NCI-H2081 (cell line): ENCODE measurements at regions not wholly inside any gene's neighbourhood (a gene's known extent, or its start where the extent isn't known, plus 50 kb on each side); places are given as distances from the start of the nearest gene placed in this dataset.

ENCODE experiments used
- DNase-seq, 2 experiments: peaks; one replicate each; lab custom pipeline; 2025; lab: John Stamatoyannopoulos, UW

DNA sequence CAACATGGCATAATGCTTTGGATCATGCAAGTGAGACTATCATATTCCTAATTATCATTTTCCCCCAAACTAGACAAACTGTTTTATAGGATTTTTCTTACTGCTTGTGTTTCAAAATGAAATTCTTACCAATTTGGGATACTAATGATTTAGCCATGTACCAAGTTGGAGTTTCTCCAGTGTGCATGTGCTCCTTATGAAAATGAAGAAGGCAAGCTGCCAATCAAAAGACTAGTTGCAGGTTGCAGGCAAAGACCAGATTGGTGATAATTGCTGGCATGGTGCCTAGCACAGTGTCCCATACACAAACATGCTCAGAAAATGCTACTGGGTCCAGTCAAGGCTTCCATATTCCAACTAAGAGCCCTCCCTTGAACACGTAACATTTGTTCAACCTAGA, 771.8 kb upstream of the FANCL start:
- no peak for DNase-seq

DNA sequence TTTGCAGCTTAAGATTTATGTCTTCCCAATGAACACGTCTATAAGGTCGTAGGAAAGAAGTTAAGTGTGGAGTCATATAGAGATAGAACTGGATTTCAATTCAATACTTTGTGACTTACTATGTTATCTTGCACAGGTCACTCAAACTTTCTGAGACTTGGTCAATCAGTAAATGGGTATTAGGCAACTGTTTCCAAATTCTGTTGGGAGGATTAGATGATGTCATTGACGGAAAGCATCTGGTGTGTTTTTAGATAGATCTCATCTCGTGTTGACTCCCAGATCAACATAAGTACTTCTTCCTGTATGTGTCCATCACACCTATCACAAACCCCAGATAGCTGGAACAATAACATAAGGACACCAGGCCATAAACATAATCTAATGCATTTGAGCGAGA, 771.1 kb upstream of the FANCL start:
- DNase-seq, result no peak

DNA sequence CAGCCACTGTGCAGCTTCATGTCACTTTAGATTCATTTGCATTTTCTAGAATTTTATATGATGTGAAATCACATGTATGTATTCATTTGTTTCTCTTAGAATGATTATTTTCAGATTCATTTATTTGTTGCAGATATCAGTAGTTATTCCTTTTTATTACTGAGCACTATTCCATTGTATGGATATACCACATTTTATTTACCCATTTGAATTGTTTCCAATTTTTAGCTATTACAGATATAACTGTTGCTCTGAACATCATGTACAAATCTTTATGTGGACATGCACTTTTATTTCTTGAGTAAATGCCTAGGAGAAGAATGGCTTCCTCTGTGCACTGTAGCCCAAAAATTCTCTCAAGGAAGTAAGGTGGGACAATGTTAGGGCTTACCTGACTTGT, 767.8 kb upstream of the FANCL start:
- DNase-seq, result no peak

DNA sequence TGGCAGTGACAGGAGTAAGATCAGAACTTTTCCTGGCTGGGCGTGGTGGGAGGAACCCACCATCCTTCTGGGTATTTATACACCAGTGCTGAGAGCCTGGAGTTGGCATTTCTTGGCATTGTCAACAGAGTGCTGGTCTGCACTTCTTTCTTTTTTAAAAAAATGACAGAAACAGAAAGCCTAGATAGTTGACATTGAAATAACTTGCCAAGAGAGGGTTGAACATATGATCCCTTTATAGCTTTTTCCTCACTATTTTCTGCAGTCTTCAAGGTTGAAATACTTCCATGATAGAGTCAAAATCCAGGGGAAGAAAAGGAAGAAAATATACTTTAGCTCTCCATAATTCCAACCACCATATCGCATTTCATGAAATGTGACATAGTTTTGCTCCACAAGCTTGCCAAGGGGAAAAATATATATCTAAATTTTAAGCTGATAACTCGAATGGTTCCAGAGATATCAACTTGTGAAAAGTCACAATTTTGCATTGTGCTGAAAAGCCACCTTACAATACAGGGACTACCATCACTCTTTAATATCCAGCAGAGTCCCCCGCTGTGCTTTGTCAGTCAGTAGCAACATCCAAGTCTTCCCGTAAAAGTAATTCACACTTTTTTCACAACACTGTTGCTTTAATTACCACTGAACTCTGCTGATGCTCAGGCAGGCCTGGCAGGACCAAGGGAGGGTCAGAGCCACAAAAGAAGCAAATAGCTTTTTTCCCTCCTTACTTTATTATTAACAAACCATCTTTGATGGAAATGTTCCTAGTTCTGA, 764.9 kb upstream of the FANCL start:
- DNase-seq, result no peak

DNA sequence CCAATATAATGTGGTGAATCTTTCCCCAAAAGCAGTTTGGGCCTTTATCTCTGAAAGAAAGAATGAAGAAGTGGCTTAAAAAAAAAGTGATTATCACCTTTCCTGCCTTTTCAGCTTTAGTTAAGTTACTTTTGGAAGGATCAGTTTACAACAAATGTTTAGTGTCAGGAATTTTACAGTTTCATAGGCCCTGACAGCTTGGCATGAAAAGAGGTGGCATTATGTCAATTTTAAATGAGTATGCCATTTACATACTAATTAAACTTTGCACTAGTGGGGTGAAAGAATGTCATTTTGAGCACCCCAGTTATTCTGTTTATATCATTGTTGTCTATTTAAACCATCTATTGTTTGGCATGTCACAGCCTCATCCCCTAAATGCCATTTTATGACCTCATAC, 763.5 kb upstream of the FANCL start:
- no peak for DNase-seq

DNA sequence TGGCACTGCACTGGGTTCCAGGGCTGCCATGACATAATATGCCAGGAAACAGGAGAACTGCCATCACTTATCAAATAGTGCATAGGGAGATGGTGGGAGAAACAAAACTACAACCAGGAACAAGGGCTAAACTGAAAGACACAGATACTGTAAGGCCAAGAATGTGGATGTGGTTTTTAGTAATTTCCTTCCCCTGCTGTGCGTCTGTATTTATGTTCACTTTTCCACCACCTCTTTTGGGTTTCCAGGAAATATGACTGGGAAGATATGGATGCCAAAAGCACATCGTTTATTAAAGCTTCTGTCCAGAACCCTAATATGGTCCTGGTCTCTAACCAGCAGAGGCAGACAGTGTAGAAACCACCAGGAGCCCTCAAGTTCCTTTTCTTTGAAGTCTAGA, 759.7 kb upstream of the FANCL start:
- DNase-seq, result no peak

DNA sequence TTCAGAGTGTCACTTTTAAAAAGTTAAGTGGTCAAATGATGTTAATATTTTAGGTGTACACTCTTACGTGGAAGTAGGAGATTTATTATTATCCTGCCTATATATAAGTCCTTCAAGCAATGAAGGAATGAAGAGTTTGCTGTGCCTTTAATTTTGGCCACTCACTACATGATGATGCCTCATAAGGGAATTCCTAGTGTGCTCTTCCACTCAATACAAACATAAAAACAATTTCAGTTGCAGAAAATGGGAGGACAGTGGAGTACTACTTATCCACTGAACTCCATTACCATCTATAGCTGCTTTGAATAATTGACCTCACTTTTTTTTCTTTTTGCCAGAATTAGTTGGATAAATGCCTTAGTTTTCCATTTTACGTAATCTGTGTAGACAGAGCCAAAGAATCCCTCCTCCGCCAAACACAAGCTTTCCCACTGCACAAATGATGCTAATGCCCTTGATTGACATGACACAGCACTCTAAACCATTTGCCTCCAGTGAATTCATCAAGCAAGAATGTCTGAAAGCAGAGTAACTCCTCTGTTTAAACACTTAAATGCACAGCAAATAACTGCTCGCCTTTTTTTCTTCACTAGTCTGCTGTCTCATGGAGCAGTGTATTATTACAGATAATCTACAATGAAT, 751.1 kb upstream of the FANCL start:
- peak; percentile 15 to 72 for DNase-seq

DNA sequence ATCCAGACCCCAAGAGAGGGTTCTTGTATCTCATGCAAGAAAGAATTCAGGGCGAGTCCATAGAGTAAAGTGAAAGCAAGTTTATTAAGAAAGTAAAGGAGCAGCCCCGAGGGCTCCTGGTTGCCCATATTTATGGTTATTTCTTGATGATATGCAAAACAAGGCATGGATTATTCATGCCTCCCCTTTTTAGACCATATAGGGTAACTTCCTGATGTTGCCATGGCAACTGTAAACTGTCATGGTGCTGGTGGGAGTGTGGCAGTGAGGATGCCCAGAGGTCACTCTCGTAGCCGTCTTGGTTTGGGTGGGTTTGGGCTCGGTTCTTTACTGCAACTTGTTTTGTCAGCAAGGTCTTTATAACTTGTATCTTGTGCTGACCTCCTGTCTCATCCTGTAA, 750.2 kb upstream of the FANCL start:
- DNase-seq, result no peak

DNA sequence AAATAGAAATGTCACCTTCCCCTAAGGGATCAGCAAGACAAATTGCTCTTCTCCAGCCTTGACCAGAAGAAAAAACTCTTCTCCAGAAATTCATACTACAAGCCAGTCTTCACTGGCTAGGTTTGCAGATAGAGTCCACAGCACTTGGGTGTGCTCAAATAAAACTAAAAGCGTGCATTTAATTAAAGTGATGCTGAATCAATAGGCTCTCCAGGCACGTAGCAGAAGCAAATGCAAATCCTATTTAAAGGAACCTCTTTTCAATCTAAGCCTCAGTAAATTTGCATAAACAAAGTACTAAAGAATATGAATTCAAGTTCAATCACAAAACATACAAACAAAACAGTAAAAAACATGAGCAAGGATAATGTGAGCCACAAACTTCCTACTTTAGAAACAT, 744.4 kb upstream of the FANCL start:
- DNase-seq, result no peak

DNA sequence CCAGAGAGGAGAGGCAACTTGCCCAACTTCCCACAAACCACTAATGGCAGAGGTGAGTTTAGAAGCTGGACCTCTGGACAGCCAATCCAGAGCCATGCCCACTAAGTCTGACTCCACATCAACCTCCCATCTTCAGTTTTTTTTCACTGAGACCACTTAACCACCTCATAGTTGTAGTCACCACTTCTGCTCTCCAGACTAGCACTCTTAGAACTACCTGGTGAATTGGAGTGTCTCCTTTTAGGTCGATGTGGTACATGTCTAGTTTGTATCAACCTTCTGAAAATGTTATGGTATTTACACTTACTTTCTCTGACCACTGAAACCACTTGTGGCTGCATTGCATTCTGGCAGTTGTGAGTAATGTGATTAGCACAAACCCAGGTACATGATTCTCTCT, 743.6 kb upstream of the FANCL start:
- no peak for DNase-seq

DNA sequence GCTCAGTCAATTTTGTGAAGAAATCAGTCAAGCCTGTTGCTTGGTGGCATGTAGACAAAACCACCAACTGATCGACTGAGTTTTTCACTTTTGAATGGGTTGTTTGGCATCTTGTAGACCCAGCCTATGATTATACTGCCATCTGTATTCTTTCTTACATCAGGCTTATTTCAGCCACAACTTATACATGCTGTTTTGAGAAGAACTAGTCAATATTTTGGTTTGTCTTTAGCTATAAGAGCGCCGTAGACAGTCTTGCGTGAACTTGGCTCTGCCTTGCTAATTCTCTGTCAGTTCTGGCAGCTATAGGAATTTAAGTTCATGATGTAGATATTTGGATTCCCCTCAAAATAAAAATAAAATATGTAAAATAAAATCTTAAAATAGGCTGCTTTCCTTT, 742.0 kb upstream of the FANCL start:
- no peak for DNase-seq

DNA sequence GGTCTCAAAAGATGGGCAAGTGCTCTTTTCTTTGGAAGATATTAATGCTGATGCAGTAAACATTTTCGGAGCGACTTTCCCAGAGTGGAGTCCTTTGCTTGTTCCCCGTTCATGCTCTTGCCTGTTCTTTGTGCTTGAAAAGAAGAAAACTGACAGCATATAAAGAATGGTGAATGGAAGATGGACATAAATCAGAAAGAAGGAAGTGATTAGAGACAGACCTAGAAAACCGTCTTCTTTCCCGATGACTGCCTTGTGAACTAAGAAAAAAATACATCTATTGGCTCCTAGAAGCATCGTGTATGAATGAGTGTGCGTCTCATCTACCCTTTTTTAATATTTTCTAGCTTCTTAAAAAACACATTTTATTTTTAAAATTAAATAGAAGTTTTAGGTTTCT, 740.1 kb upstream of the FANCL start:
- DNase-seq, result no peak

DNA sequence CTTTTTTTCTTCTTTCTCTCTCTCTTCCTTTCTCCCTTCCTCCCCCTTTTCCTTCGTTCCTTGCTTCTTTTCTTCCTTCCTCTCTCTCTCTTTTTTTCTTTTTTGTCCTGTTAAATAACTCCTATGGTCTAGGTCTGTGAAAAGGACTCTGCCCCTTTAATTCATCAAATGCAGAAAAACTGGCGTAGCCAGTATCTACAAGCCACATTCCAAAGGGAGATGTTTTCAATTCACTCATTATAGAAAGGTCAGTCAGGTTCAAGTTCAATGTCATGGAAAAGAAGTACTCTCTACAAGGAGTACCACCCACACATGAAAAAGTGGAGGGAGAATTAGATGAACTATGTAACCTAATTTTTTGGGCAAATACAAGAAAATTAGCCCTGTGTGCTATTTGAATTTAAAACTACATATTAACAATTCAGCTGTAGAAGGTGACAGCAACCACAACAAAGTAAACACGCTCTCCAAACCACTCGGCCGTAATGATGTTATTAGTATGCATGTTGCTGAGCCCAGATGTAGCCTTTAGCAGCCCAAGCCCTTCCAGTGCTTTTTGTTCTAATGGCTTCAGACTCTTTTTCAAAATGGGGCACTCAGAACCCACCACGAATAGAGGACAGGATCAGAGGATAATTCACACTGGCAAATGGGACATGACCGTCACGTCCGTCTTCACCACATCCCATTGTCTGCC, 735.4 kb upstream of the FANCL start:
- DNase-seq, result no peak

DNA sequence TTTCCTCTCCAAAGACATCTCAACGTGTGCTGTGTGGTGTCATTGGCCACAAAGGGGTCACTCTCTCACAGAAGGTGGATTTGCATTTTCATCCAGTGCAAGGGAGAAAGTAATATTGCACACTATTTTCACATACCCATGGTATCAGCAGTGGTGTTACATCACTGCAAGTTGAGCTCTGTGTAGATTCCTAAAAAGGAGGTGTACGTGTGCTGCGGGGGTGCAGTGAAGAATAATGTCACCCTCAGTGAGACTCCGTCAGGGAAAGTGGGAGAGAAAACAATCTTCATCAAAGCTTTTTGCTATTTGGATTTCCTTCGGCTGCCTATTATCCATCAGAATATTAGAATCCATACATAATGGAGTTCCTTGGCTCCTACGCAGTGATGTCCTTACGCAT, 733.8 kb upstream of the FANCL start:
- no peak for DNase-seq

DNA sequence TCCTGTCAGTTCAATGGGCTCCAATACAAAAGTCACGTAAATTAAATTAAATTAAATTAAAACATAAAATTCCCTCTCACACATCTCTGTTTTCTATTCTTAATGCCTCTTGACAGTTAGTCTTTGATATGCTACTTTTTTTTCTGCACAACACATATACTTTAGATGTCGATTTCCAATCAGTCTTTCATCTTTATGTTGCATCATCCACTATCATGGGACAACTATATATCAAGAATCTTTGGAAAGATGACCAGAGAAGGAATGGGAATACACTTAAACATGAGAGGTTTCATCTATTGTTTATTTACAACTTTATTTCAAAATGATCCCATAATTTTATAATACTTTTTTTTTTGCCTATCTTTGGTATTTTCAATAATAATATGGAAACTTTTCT, 733.3 kb upstream of the FANCL start:
- DNase-seq, result no peak

DNA sequence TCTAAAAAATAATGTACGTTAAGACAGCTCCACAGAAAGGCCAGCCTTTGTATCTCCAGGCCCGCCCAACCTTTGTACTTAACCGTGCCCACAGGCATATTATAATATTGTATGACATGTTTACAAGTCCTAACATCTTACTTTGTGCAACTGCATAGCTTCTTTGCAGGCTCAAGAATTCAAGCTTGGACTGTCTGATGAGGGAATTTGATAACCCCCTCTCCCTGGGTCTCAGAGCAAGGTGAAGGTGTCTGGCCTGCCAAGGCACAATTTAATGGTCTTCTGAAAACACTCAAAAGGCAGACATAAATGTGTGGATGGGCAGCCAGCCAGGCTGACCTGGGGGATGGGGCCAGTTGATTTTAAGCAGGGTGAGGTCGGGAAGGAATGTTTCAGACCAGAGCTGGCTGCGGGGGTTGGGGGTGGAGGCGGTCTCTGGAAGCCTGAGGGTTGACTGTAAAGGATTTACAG, 732.7 kb upstream of the FANCL start:
- DNase-seq, result peak in 1 of 2 experiments; percentile 49

DNA sequence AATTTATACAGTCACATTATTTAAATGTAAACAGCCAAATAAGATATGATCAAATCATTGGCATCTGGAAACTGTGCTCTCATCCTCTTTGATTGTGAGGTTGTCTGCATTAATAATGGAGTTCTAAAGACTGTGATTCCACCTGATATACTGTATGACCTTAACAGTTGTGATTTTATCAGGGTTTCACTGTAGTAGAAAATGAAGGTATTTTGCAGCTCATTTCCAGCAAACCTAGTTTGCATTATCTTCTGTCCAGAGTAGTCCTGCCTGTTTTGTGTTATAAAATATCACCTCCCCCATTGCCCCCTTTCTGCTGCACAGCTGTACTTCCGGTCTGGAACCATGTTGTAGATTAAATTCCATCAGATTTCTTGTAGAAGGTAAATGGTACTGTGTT, 731.6 kb upstream of the FANCL start:
- DNase-seq, result no peak

DNA sequence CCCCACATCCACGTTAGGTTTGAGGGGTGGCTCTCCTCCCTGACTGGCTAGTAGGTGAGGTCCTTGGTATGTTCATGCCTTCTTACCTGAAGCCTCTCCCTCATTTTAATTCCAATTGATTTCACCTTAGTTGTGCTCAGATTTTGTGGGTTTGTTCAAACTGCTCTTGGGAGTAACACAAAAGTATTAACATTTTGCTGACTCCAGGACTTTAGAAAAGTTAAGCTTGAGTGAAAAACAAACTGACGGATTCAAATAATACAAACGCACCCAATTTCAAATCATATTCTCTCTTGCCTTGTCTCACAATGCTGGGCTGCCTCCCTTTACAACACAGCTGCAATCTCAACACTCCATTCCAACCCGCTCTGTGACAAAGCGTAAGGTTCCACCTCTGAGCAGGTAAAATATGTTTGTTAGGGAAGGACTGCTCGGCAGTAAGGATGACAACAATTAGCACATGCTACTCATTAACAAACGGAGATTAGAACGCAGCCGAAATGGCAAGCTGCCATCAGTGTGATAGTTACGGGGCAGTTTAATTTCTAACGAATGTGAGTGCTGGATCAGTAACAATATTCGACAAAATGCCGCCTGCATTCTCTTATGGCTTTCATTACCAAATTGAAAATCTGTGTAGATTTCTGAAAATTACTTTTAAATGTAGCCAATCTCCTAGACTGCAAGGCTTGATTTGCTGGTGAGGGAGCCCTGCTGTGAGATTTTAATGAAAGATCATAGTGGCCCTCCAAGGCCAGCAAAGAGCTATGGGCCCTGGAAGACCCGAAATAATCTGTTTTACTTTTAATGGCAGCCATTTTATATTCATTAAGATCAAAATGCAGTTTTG, 730.6 kb upstream of the FANCL start:
- no peak for DNase-seq

DNA sequence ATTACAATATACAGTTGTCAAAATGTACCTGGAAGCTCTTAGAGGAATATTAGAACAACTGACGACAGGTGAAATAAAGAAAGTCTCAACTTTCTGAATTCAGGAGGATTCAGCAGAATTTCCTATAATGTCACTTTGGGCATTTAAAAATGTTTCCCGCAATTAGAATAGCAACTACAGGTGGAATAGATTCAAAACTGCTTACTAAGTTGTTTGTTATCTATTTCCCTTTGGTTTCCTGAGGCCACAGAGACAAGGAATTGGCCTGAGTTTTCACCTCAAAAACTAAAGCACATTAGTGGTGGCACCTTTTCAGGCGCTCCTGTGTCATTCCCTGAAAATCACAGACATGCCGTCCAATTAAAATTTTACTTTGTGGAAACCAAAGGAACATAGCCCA, 729.2 kb upstream of the FANCL start:
- no peak for DNase-seq

DNA sequence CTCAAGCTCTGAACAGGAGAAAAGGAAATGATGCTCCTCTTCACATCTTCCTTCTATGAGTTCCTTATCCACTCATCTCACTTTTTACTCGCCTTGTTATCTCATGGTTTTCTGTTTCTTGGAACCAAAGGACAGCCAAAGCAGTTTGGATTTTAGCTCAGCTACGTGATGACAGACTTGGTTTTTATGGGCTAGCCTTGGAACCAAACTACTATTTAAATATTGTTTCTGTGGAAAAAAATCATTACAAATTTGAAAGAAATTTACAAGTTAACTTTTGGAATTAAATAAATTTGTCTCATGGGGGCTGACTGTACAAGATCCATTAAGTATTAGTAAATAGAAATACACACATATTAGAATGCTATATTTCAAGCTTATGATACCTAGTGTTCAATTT, 727.8 kb upstream of the FANCL start:
- no peak for DNase-seq

DNA sequence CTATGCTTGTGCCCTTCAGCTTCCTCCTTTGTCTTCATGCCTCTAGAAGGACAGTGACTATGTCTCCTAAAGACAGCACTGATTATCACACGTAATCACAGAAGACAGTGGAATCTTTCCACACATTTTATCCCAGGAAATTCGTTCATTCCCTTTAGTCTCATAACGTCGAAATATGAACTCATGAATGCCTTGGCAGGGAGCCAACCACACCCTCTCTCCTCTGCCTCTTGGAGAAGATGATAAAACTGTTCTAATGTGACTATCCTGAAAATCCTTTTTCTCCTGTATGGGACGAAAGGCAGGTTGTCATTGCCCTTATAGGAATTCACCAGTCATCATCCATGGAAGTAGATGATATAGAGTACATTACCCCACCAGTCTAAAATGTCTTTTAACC, 726.6 kb upstream of the FANCL start:
- no peak for DNase-seq

DNA sequence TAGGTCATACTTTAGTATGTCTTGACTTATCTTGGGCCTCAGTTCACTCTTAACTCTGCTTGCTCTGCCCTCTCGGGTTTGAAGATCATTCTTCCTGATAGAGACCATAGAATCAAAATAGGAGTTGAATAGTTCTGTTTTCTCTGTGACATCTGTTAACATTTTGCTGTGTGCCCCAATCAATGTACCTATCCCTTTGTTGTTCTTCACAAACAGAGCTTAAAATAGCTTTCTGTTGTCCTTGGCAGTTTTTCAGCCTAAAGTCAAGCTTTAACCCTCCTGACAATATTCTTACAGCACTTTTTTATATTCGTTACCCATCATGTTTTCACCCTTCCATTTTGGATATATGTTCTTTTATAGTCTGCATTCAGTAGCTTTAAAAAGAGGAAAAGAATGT, 724.5 kb upstream of the FANCL start:
- DNase-seq, result no peak
